Astrocyte of the spinal cord (primary cell): ENCODE measurements at regions not wholly inside any gene's neighbourhood (a gene's known extent, or its start where the extent isn't known, plus 50 kb on each side); places are given as distances from the start of the nearest gene placed in this dataset.
A peak's percentile ranks its signal among the peaks of the same experiment; 100 is the strongest.

ENCODE experiments used
- DNase-seq: peaks from one replicate; pipeline ENCODE4 v3.0.0; 2011; ENCODE audit warnings: low read depth, low spot score
- H3K4me3 ChIP-seq: 2 replicates; pipeline ENCODE4 v1.5.1; 2011; ENCODE audit warnings: low read depth, mild to moderate bottlenecking, low read length, moderate library complexity
- CTCF ChIP-seq: IDR thresholded peaks from 2 replicates; pipeline ENCODE4 v1.5.1; 2012; ENCODE audit warnings: low read depth, mild to moderate bottlenecking, low read length, inconsistent platforms
- in situ Hi-C: cut with HindIII; loops from 2 replicates; pipeline ENCODE4 v1.10.0; 2017; ENCODE audit warnings: low sequenced_read_pairs

- DNase-seq = peak; percentile 70
- no peak for TF ChIP-seq CTCF
- in situ Hi-C loops = no loop called here
- H3K4me3 ChIP-seq = no peak overlapping the region
Measured at GRCh38 chr18:73511771-73512503, 635.7 kb downstream of the FBXO15 start.

GRCh38 chr18:73509460-73509859, 638.2 kb downstream of the FBXO15 start:
- in situ Hi-C loops = no loop called here
- TF ChIP-seq CTCF = no peak
- H3K4me3 ChIP-seq = no peak overlapping the region
- peak; percentile 45 for DNase-seq

GRCh38 chr18:73503326-73503725, 635.5 kb upstream of the NETO1 start:
- DNase-seq = no peak
- in situ Hi-C loops = no loop called here
- H3K4me3 ChIP-seq = no peak overlapping the region
- no peak for TF ChIP-seq CTCF

GRCh38 chr18:73487966-73488365, 620.2 kb upstream of the NETO1 start:
- TF ChIP-seq CTCF = no peak
- no peak for DNase-seq
- in situ Hi-C loops = no loop called here
- H3K4me3 ChIP-seq = no peak overlapping the region

- no peak overlapping the region for H3K4me3 ChIP-seq
- in situ Hi-C loops = no loop called here
- no peak for DNase-seq
- TF ChIP-seq CTCF = no peak
Measured at GRCh38 chr18:73485166-73485565, 617.4 kb upstream of the NETO1 start.

- no peak overlapping the region for H3K4me3 ChIP-seq
- in situ Hi-C loops = no loop called here
- TF ChIP-seq CTCF = no peak
- DNase-seq = no peak
Measured at GRCh38 chr18:73482901-73483300, 615.1 kb upstream of the NETO1 start.
